AG04449 (cell line): ENCODE measurements at regions not wholly inside any gene's neighbourhood (a gene's known extent, or its start where the extent isn't known, plus 50 kb on each side); places are given as distances from the start of the nearest gene placed in this dataset.

Source experiments
- CTCF ChIA-PET: fragments of 350-600 bp; formaldehyde crosslinking; extraction: SDS; loops from one replicate; lab custom pipeline; 2021; ENCODE audit warnings: antibody characterized with exemption; lab: Yijun Ruan, JAX
- POLR2A ChIA-PET: fragments of 400-600, 350-600 bp; formaldehyde crosslinking; extraction: SDS; loops from one replicate; lab custom pipeline; 2020; ENCODE audit warnings: antibody characterized with exemption, inconsistent platforms; lab: Yijun Ruan, JAX
- DNase-seq: peaks from one replicate; pipeline ENCODE4 v3.0.0-alpha.2; 2010; ENCODE audit warnings: low read depth, low spot score
- H3K4me3 ChIP-seq: 2 replicates; pipeline ENCODE4 v1.5.1; 2011; ENCODE audit warnings: low read depth, mild to moderate bottlenecking, control low read depth, low read length
- TF ChIP-seq, protein P1 (sequence below): IDR thresholded peaks from one replicate; pipeline ENCODE4 v1.5.1; 2011; ENCODE audit warnings: mild to moderate bottlenecking, moderate library complexity, low read length, control low read depth, inconsistent platforms; ENCODE audit not compliant: insufficient read depth; ENCODE audit errors: missing control alignments

DNA sequence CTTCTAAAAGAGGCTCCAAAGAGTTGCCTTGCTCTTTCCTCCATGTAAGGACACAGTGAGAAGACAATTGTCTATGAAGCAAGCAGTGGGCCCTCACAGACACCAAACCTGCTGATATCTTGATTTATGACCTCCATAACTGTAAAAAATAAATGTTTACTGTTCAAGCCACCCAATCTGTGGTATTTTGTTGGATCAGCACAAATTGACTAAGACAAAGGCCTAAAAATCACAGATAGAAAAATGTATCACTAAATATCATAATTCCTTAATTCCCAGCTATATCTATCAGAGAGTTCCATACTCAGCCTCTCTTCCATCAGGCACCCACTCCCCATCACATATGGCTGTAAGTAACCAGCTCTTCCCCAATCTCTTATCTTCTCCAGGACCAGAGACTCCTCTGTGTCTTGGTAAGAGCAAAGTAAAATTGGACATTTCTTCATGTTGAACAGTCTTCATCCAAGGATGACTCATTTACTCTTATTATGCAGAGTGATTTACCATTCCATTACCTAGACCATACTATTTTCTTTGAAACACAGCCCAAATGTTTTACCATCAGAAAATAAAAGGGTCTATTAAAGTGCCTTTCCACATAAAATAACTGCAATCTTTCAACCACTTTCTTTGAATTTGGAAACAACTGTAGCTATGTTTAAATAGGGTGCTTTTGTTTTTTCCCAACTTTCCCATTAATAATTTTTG lies 503.6 kb downstream of the MRPL39 start:
- TF ChIP-seq, protein P1, sequence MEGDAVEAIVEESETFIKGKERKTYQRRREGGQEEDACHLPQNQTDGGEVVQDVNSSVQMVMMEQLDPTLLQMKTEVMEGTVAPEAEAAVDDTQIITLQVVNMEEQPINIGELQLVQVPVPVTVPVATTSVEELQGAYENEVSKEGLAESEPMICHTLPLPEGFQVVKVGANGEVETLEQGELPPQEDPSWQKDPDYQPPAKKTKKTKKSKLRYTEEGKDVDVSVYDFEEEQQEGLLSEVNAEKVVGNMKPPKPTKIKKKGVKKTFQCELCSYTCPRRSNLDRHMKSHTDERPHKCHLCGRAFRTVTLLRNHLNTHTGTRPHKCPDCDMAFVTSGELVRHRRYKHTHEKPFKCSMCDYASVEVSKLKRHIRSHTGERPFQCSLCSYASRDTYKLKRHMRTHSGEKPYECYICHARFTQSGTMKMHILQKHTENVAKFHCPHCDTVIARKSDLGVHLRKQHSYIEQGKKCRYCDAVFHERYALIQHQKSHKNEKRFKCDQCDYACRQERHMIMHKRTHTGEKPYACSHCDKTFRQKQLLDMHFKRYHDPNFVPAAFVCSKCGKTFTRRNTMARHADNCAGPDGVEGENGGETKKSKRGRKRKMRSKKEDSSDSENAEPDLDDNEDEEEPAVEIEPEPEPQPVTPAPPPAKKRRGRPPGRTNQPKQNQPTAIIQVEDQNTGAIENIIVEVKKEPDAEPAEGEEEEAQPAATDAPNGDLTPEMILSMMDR = no peak

DNA sequence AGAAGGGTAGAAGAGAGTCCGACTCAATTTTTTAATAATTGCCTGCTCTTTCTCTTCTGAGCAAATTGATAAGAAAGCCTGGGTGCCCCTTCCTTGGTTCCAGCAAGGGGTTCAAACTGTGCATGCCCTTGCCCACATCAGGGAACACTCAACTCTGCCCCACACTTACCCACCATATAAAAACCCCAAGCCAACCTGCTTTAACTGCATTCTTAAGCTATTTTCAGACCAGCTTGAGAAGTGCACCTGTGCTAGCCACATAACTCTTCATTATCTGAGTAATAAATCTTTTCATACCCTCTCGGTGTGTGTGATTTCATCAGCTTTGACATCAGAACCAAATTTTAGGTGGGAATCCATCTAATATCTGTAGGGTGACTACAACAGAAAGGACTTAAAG lies 509.6 kb downstream of the MRPL39 start:
- TF ChIP-seq, protein P1 = no peak
- no peak overlapping the region for H3K4me3 ChIP-seq
- no peak for DNase-seq
- CTCF ChIA-PET = no interaction called here
- POLR2A ChIA-PET = no interaction called here

More for the DNA sequence above, 503.6 kb downstream of the MRPL39 start:
- no peak overlapping the region for H3K4me3 ChIP-seq
- ChIA-PET CTCF (interaction anchor here (1.6 kb wide), 1 partner anchor 13 kb away, joined by 3 read pairs; no protein-coding TSS in a partner anchor), POLR2A (interaction anchor here (1.1 kb wide), 1 partner anchor 23 kb away, joined by 3 read pairs; no protein-coding TSS in a partner anchor)
- DNase-seq = peak; percentile 10

DNA sequence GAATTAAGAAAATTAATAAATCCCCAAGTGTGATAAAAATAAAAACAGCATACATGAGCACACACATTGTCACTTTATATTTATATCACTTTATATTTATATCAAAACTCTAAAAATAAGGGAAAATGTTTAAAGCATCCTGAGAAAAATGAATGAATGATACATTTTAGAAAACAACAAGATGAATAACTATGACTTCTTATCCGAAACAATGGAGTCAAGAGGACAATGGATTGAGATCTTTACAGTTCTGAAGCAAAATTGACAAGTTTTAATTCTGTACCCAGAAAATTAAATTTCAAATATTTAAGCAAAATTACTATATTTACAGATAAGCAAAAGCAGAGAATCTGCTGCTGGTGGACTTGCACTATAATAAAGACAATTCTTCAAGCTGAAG lies 512.6 kb downstream of the MRPL39 start:
- ChIA-PET CTCF (no interaction called here), POLR2A (no interaction called here)
- no peak overlapping the region for H3K4me3 ChIP-seq
- TF ChIP-seq, protein P1 = no peak
- DNase-seq = no peak

DNA sequence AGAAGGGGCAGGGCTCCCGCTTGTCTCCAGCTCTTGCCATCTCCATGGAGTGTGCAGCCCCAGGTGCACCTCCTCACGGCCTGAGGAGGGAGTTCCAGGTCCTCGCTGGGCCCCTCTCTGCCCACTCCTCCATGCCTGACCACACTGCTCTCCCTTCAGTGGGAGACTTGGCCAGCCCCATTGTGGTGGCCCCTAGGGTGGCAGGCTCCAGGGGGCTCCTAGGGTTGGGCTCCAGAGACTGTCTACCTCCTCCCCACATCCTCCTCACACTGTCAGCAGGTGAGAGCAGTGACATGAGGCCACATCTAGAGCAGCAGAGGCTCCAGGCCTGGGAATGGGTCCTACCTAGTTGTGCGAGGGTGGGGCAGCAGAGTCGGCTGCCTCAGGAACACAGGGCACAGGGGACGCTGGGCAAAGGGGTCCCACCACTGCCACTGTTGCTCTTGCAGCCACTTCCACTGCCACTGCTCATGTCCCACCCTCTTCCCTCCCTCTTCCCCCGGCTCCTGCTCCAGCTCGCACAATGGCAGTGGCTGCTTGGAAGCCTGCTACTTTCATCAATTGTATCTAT lies 514.8 kb downstream of the MRPL39 start:
- H3K4me3 ChIP-seq = no peak overlapping the region
- no peak for DNase-seq
- ChIA-PET CTCF (no interaction called here), POLR2A (no interaction called here)
- TF ChIP-seq, protein P1 = no peak

DNA sequence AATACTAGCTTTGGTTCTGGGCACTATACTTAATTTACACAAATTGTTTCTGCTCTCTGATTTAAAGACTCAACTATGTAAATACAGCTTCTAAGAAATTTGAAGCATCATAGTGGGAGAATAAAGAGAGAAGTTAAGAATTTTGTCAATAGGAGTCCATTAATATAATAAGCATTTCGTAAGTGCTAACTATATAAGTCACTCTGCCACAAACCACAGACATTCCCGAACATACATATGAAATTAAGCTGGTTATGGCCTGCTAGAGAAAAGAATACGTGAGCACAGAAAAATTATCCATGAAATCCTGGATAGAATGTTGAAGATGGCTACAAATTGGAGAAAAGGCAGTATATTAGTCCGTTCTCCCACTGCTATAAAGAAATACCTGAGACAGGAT lies 526.2 kb downstream of the MRPL39 start:
- POLR2A ChIA-PET = interaction anchor here (0.7 to 1.4 kb wide), 2 partner anchors 23 to 226 kb away, joined by 3 read pairs; no protein-coding TSS in a partner anchor

DNA sequence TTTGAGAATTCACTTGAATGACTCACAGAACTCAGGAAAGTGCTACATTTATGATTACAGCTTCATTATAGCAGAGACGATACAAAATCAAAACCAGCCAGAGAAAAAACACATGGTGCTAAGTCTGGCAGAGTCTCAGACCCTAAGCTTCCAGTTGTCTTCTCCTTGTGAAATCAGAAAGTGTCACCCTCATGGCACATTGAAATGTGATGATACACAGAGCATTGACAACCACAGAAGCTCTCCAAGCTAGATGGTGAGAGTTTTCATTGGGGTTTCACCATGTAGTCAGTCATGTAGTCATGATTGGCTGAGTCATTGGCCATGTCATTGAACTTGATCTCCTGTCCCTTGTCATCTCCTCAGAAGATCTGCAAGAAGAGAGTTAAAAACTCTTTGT lies 526.6 kb downstream of the MRPL39 start:
- POLR2A ChIA-PET = interaction anchor here (0.7 to 1.4 kb wide), 2 partner anchors 23 to 227 kb away, joined by 3 read pairs; no protein-coding TSS in a partner anchor
- H3K4me3 ChIP-seq = no peak overlapping the region
- TF ChIP-seq, protein P1 = no peak
- DNase-seq = peak; percentile 7
- CTCF ChIA-PET = interaction anchor here (0.8 to 1.5 kb wide), 4 partner anchors 14 to 305 kb away, joined by 3 read pairs; no protein-coding TSS in a partner anchor

More for the DNA sequence above, 526.2 kb downstream of the MRPL39 start:
- peak; percentile 69 for DNase-seq
- H3K4me3 ChIP-seq = no peak overlapping the region
- TF ChIP-seq, protein P1 = no peak
- CTCF ChIA-PET = interaction anchor here (0.8 to 1.5 kb wide), 3 partner anchors 14 to 305 kb away, joined by 3 read pairs; no protein-coding TSS in a partner anchor
